Fibroblast of skin of left biceps (primary cell): ENCODE measurements at regions not wholly inside any gene's neighbourhood (a gene's known extent, or its start where the extent isn't known, plus 50 kb on each side); places are given as distances from the start of the nearest gene placed in this dataset.

ENCODE experiments used
- DNase-seq, 2 experiments: peaks; one replicate each; pipeline ENCODE4 v3.0.0-alpha.2; 2013; ENCODE audit warnings: low read depth in 2 of 2

GRCh38 chr5:125004009-125004408, 257.6 kb upstream of the ZNF608 start:
- DNase-seq: no peak

- no peak for DNase-seq
These were observed 258.8 kb upstream of the ZNF608 start for GRCh38 chr5:125005266-125005665.

GRCh38 chr5:125006011-125006685, 259.7 kb upstream of the ZNF608 start:
- DNase-seq: no peak

GRCh38 chr5:125010356-125010755, 263.9 kb upstream of the ZNF608 start:
- DNase-seq: no peak

- DNase-seq: no peak
These were observed 264.6 kb upstream of the ZNF608 start for GRCh38 chr5:125011014-125011413.

GRCh38 chr5:125011419-125011818, 265.0 kb upstream of the ZNF608 start:
- no peak for DNase-seq

GRCh38 chr5:125011947-125012346, 265.5 kb upstream of the ZNF608 start:
- no peak for DNase-seq

- DNase-seq: no peak
These were observed 266.4 kb upstream of the ZNF608 start for GRCh38 chr5:125012727-125013451.

GRCh38 chr5:125014202-125014601, 267.8 kb upstream of the ZNF608 start:
- no peak for DNase-seq

- DNase-seq: no peak
These were observed 271.4 kb upstream of the ZNF608 start for GRCh38 chr5:125017796-125018195.

GRCh38 chr5:125023673-125024072, 277.2 kb upstream of the ZNF608 start:
- no peak for DNase-seq

- no peak for DNase-seq
These were observed 280.7 kb upstream of the ZNF608 start for GRCh38 chr5:125026867-125027731.

- DNase-seq: no peak
These were observed 285.8 kb upstream of the ZNF608 start for GRCh38 chr5:125032286-125032685.

- no peak for DNase-seq
These were observed 287.2 kb upstream of the ZNF608 start for GRCh38 chr5:125033602-125034001.

GRCh38 chr5:125034331-125034730, 287.9 kb upstream of the ZNF608 start:
- no peak for DNase-seq

- DNase-seq: no peak
These were observed 290.1 kb upstream of the ZNF608 start for GRCh38 chr5:125036494-125036893.

GRCh38 chr5:125037020-125037419, 290.6 kb upstream of the ZNF608 start:
- DNase-seq: no peak

- DNase-seq: no peak
These were observed 291.1 kb upstream of the ZNF608 start for GRCh38 chr5:125037530-125037929.

- no peak for DNase-seq
These were observed 292.0 kb upstream of the ZNF608 start for GRCh38 chr5:125038477-125038876.

- no peak for DNase-seq
These were observed 295.4 kb upstream of the ZNF608 start for GRCh38 chr5:125041798-125042197.

GRCh38 chr5:125042261-125042890, 295.9 kb upstream of the ZNF608 start:
- peak; percentile 47 to 52 for DNase-seq

- DNase-seq: peak; percentile 53 to 64
These were observed 297.4 kb upstream of the ZNF608 start for GRCh38 chr5:125043781-125044391.
